Vagina (tissue), 2 donors: ENCODE measurements at regions not wholly inside any gene's neighbourhood (a gene's known extent, or its start where the extent isn't known, plus 50 kb on each side); places are given as distances from the start of the nearest gene placed in this dataset.

Experiments used
- DNase-seq, 2 donors: peaks; one replicate each; pipeline ENCODE4 v3.0.0-alpha.2; 2017; ENCODE audit errors: extremely low spot score in 2 of 2
- H3K27ac ChIP-seq: fragments of 200-600 bp; sonication (generic); one replicate; pipeline ENCODE4 v1.5.1; 2019
- H3K27me3 ChIP-seq: fragments of 200-600 bp; sonication (generic); one replicate; pipeline ENCODE4 v1.5.1; 2019
- H3K36me3 ChIP-seq, 2 donors: fragments of 200-600 bp; sonication (generic); one replicate each; pipeline ENCODE4 v1.5.1; 2017 to 2019
- H3K4me1 ChIP-seq: fragments of 200-600 bp; sonication (generic); one replicate; pipeline ENCODE4 v1.5.1; 2019
- H3K4me3 ChIP-seq, 2 donors: fragments of 200-600 bp; sonication (generic); 1 replicate in 1 of 2; 2 replicates in 1 of 2; pipeline ENCODE4 v1.5.1; 2016 to 2019
- H3K9me3 ChIP-seq: fragments of 200-600 bp; sonication (generic); one replicate; pipeline ENCODE4 v1.5.1; 2019
- POLR2A ChIP-seq, 2 donors: fragments of 450-650 bp; IDR thresholded peaks; one replicate each; pipeline ENCODE4 v1.6.1; 2017; ENCODE audit warnings: antibody characterized with exemption in 2 of 2, mild to moderate bottlenecking in 2 of 2, moderate library complexity in 2 of 2
- POLR2AphosphoS5 ChIP-seq, 2 donors: sonication (generic); formaldehyde crosslinking; IDR thresholded peaks; one replicate each; pipeline ENCODE4 v1.9.0; 2017; ENCODE audit warnings: antibody characterized with exemption in 2 of 2, mild to moderate bottlenecking in 2 of 2, low read depth in 1 of 2; ENCODE audit not compliant: insufficient read depth in 1 of 2
- intact Hi-C: fragments of 100-400 bp; cut with DNase I; formaldehyde crosslinking; loops from one replicate; pipeline ENCODE4 v1.15.1; 2023
- TF ChIP-seq, protein P1 (sequence below), 3 experiments: fragments of 450-650 bp in 2 of 3; fragments of 200-600 bp in 1 of 3; sonication (generic) in 1 of 3; IDR thresholded peaks; one replicate each; pipeline ENCODE4 v1.5.1; 2017 to 2019; ENCODE audit warnings: antibody characterized with exemption in 3 of 3, mild to moderate bottlenecking in 2 of 3, moderate library complexity in 2 of 3

DNA sequence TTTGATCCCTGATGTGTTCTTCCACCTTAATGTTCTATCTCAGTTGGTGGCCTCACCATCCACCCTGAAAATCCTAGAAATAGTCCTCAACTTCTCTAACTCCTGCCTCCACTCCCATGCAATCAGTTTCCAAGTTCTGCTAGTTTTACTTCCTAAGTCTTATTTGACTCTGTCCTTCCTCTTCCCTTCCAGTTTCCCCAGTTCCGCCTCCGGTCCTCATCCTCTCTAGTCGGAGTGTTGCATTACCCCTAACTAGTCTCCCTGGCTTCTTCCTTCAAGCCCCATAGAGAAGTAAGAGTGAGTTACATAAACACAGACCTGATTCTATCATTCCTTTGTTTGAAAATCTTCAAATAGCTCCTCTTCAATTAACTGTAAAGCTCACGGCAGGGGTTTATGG is 236.5 kb downstream of the GXYLT1 start:
- no peaks in the 10 kb centered on the region for H3K4me1 ChIP-seq
- no peaks in the 10 kb centered on the region for H3K9me3 ChIP-seq
- H3K27ac ChIP-seq, result no peak overlapping the region
- no peaks in the 10 kb centered on the region for H3K27me3 ChIP-seq
- TF ChIP-seq POLR2AphosphoS5 (IDR thresholded peaks at IDR 0.05; ENCODE audit: insufficient read depth in 1 of 2, low read depth in 1 of 2) (no peak), POLR2A (IDR thresholded peaks at IDR 0.05) (no peak)
- TF ChIP-seq, protein P1, sequence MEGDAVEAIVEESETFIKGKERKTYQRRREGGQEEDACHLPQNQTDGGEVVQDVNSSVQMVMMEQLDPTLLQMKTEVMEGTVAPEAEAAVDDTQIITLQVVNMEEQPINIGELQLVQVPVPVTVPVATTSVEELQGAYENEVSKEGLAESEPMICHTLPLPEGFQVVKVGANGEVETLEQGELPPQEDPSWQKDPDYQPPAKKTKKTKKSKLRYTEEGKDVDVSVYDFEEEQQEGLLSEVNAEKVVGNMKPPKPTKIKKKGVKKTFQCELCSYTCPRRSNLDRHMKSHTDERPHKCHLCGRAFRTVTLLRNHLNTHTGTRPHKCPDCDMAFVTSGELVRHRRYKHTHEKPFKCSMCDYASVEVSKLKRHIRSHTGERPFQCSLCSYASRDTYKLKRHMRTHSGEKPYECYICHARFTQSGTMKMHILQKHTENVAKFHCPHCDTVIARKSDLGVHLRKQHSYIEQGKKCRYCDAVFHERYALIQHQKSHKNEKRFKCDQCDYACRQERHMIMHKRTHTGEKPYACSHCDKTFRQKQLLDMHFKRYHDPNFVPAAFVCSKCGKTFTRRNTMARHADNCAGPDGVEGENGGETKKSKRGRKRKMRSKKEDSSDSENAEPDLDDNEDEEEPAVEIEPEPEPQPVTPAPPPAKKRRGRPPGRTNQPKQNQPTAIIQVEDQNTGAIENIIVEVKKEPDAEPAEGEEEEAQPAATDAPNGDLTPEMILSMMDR (IDR thresholded peaks at IDR 0.05), result no peak
- no peaks in the 10 kb centered on the region for H3K36me3 ChIP-seq
- no peak for DNase-seq
- intact Hi-C loops, result no loop called here
- H3K4me3 ChIP-seq, result no peak overlapping the region

GRCh38 chr12:41907550-41907949 is 237.1 kb downstream of the GXYLT1 start:
- Histone ChIP-seq H3K4me3 (no peak overlapping the region), H3K27me3 (no peaks in the 10 kb centered on the region), H3K27ac (no peak overlapping the region), H3K36me3 (no peaks in the 10 kb centered on the region), H3K4me1 (no peaks in the 10 kb centered on the region), H3K9me3 (no peaks in the 10 kb centered on the region)
- no peak for DNase-seq
- TF ChIP-seq POLR2A (IDR thresholded peaks at IDR 0.05), result no peak
- TF ChIP-seq, protein P1 (IDR thresholded peaks at IDR 0.05), result no peak
- TF ChIP-seq POLR2AphosphoS5 (IDR thresholded peaks at IDR 0.05; ENCODE audit: insufficient read depth in 1 of 2, low read depth in 1 of 2), result no peak
- intact Hi-C loops, result no loop called here

DNA sequence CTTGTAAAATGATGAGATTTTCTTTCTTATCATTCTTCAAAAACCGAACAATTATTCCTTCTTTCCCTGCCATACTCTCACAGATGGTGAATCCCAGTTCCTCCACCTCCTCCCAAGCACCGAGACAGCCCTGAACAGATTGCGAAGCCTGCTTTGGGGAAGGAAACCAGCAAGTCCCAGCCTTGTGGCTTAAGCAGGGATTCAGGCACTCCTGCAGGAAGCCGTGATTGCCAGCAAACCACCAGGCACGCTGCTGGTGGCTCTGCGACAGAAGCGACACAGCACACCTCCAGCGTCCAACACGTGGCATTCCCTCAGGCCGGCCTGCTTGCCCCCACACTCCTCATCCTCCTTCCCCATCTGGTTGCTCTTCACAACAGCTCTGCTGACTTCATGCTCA is 237.7 kb downstream of the GXYLT1 start:
- no peak for DNase-seq
- no peaks in the 10 kb centered on the region for H3K36me3 ChIP-seq
- no peaks in the 10 kb centered on the region for H3K9me3 ChIP-seq
- no peak overlapping the region for H3K27ac ChIP-seq
- TF ChIP-seq POLR2AphosphoS5 (IDR thresholded peaks at IDR 0.05; ENCODE audit: insufficient read depth in 1 of 2, low read depth in 1 of 2), result no peak
- TF ChIP-seq, protein P1 (IDR thresholded peaks at IDR 0.05), result no peak
- TF ChIP-seq POLR2A (IDR thresholded peaks at IDR 0.05), result no peak
- no peaks in the 10 kb centered on the region for H3K4me1 ChIP-seq
- intact Hi-C loops, result no loop called here
- H3K4me3 ChIP-seq, result no peak overlapping the region
- no peaks in the 10 kb centered on the region for H3K27me3 ChIP-seq

DNA sequence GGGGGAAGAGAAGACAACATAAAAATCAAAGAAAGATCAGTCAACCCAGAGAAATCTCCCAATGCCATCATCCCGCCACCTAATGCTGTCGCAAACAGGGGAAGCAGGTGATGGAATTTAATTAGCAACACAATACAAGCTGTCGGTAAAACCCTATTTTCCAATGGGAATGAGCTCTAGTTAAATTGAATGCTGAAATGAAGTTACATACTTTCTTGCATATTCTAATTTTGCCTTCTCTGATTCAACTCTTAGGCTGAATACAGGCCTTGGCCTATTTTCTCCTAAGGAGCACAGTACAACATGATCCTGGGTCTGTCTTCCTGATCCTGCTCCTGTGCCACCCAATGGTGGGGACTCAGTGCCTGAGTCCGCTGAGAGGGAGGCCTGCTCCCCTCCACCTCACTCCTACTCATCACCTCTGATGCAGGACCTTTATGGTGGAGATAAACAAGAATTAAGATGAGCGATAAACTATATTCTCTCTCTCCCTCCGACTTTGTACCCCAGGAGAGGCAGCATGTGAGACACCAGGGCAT is 238.8 kb downstream of the GXYLT1 start:
- DNase-seq, result no peak
- TF ChIP-seq POLR2A (IDR thresholded peaks at IDR 0.05) (no peak), POLR2AphosphoS5 (IDR thresholded peaks at IDR 0.05; ENCODE audit: insufficient read depth in 1 of 2, low read depth in 1 of 2) (no peak)
- TF ChIP-seq, protein P1 (IDR thresholded peaks at IDR 0.05), result no peak
- Histone ChIP-seq H3K27me3 (no peaks in the 10 kb centered on the region), H3K9me3 (no peaks in the 10 kb centered on the region), H3K27ac (no peak overlapping the region), H3K4me1 (no peaks in the 10 kb centered on the region), H3K4me3 (no peak overlapping the region), H3K36me3 (no peaks in the 10 kb centered on the region)
- intact Hi-C loops, result no loop called here

GRCh38 chr12:41905073-41905758 is 239.5 kb downstream of the GXYLT1 start:
- no peak overlapping the region for H3K27ac ChIP-seq
- H3K36me3 ChIP-seq, result no peaks in the 10 kb centered on the region
- H3K4me3 ChIP-seq, result no peak overlapping the region
- no peaks in the 10 kb centered on the region for H3K27me3 ChIP-seq
- no peaks in the 10 kb centered on the region for H3K4me1 ChIP-seq
- intact Hi-C loops, result no loop called here
- TF ChIP-seq, protein P1 (IDR thresholded peaks at IDR 0.05), result no peak
- TF ChIP-seq POLR2A (IDR thresholded peaks at IDR 0.05) (no peak), POLR2AphosphoS5 (IDR thresholded peaks at IDR 0.05; ENCODE audit: insufficient read depth in 1 of 2, low read depth in 1 of 2) (no peak)
- no peaks in the 10 kb centered on the region for H3K9me3 ChIP-seq
- DNase-seq, result no peak
